AG10803 (cell line): ENCODE measurements at regions not wholly inside any gene's neighbourhood (a gene's known extent, or its start where the extent isn't known, plus 50 kb on each side); places are given as distances from the start of the nearest gene placed in this dataset.

Experiments
- DNase-seq: peaks from one replicate; pipeline ENCODE4 v3.0.0; 2010; ENCODE audit warnings: low read depth
- H3K4me3 ChIP-seq: 2 replicates; pipeline ENCODE4 v1.5.1; 2011; ENCODE audit warnings: mild to moderate bottlenecking, low read length, control low read depth
- CTCF ChIP-seq: conservative IDR thresholded peaks from 2 replicates; pipeline ENCODE4 v1.5.1; 2011; ENCODE audit warnings: mild to moderate bottlenecking, low read length, control low read depth, inconsistent platforms

- no peak for TF ChIP-seq CTCF
- no peak for DNase-seq
- no peak overlapping the region for H3K4me3 ChIP-seq
Observed at GRCh38 chr12:40581889-40582288, 110.3 kb upstream of the CNTN1 start.

- DNase-seq = no peak
- H3K4me3 ChIP-seq = no peak overlapping the region
- no peak for TF ChIP-seq CTCF
Observed at GRCh38 chr12:40583743-40584142, 108.5 kb upstream of the CNTN1 start.

GRCh38 chr12:40584763-40585162, 107.5 kb upstream of the CNTN1 start:
- no peak for DNase-seq
- H3K4me3 ChIP-seq = no peak overlapping the region
- TF ChIP-seq CTCF = no peak

- no peak for DNase-seq
- no peak overlapping the region for H3K4me3 ChIP-seq
- TF ChIP-seq CTCF = no peak
Observed at GRCh38 chr12:40586823-40587222, 105.4 kb upstream of the CNTN1 start.

- TF ChIP-seq CTCF = no peak
- H3K4me3 ChIP-seq = no peak overlapping the region
- DNase-seq = no peak
Observed at GRCh38 chr12:40587421-40587820, 104.8 kb upstream of the CNTN1 start.

GRCh38 chr12:40587970-40588369, 104.3 kb upstream of the CNTN1 start:
- TF ChIP-seq CTCF = no peak
- H3K4me3 ChIP-seq = no peak overlapping the region
- DNase-seq = no peak

- no peak for DNase-seq
- H3K4me3 ChIP-seq = no peak overlapping the region
- TF ChIP-seq CTCF = no peak
Observed at GRCh38 chr12:40597133-40597532, 95.1 kb upstream of the CNTN1 start.
